Aorta (tissue), 5 donors: ENCODE measurements at regions not wholly inside any gene's neighbourhood (a gene's known extent, or its start where the extent isn't known, plus 50 kb on each side); places are given as distances from the start of the nearest gene placed in this dataset.
"Not testable (repeated sequence)": the region's sequence is repeated elsewhere in the genome, so short reads cannot be mapped to it uniquely, and the experiment has no call there.

Experiments
- ATAC-seq: fragments of 200-7000 bp; cut with Tn5 transposase; one replicate; pipeline ENCODE4 v1.9.1; 2022; ENCODE audit warnings: moderate library complexity; ENCODE audit not compliant: low FRiP score
- DNase-seq, 2 donors: peaks; one replicate each; pipeline ENCODE4 v3.0.0-alpha.2; 2020
- H3K27ac ChIP-seq, 2 donors: one replicate each; pipeline ENCODE4 v1.5.1; 2013; ENCODE audit warnings: low read length in 2 of 2, mild to moderate bottlenecking in 2 of 2, moderate library complexity in 2 of 2, control low read depth in 1 of 2, inconsistent platforms in 1 of 2, low read depth in 1 of 2
- H3K27me3 ChIP-seq, 2 donors: one replicate each; pipeline ENCODE4 v1.6.1; 2013; ENCODE audit warnings: control low read depth in 1 of 2, low read length in 1 of 2, mild to moderate bottlenecking in 1 of 2, moderate library complexity in 1 of 2; ENCODE audit not compliant: insufficient read depth in 2 of 2, control insufficient read depth in 1 of 2
- H3K36me3 ChIP-seq, 2 donors: one replicate each; pipeline ENCODE4 v1.6.1; 2013; ENCODE audit warnings: control low read depth in 1 of 2, low read length in 1 of 2, mild to moderate bottlenecking in 1 of 2; ENCODE audit not compliant: insufficient read depth in 2 of 2, control insufficient read depth in 1 of 2
- H3K4me1 ChIP-seq, 2 donors: one replicate each; pipeline ENCODE4 v1.6.1; 2013; ENCODE audit warnings: low read length in 2 of 2, control low read depth in 1 of 2, mild to moderate bottlenecking in 1 of 2, moderate library complexity in 1 of 2; ENCODE audit not compliant: insufficient read depth in 2 of 2, control insufficient read depth in 1 of 2
- H3K4me3 ChIP-seq, 2 donors: one replicate each; pipeline ENCODE4 v1.5.1; 2013; ENCODE audit warnings: low read length in 2 of 2, control low read depth in 1 of 2, mild to moderate bottlenecking in 1 of 2
- H3K9me3 ChIP-seq: one replicate; pipeline ENCODE4 v1.6.1; 2013; ENCODE audit warnings: mild to moderate bottlenecking, low read length; ENCODE audit not compliant: control insufficient read depth
- WGBS, 2 donors: extraction: QIAGEN DNeasy Blood & Tissue Kit; methylation state at CpG; one replicate each; pipeline ENCODE4 v1.1.7; 2013; 5-methylcytosine and 5-hydroxymethylcytosine counted together
- intact Hi-C, 2 donors: fragments of 100-400 bp; cut with DNase I; formaldehyde crosslinking; loops; one replicate each; pipeline versions ENCODE4 v1.14.2 to v1.15.0; 2022
- donor health status: healthy with polysubstance abuse.
- donor health status: Bipolar disorder and iron deficiency.
- donor health status: DM: no; HTN: no; CAD: no.
- donor health status: DM: no; HTN: no; CAD: no.
- donor health status: DM: yes; HTN: yes; CAD: no.

DNA sequence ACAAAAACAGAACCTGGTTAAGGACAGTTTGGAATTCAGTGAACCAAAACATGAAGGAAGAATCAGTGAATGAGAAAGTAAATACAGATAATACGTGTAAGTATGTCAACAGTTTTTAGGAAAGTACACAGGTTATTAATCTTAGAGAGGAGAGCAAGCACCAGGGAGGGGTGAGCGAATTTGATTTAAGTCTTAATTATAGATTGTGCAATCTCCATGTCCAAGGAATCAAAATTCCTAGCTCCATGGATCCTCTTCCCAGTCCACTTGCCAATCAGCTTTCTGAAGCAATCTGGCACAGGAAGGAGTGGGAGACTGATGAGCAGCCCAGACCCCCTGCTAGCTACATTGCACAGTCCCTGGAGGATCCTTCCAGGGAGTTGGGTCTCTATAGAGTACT is 346.4 kb downstream of the SETD4 start:
- Histone ChIP-seq H3K9me3 (peaks cover 1% of the 10 kb centered on the region), H3K4me1 (no peaks in the 10 kb centered on the region), H3K27ac (no peak overlapping the region), H3K36me3 (no peaks in the 10 kb centered on the region), H3K27me3 (no peaks in the 10 kb centered on the region), H3K4me3 (no peak overlapping the region)
- intact Hi-C loops: no loop called here
- 95 to 96% methylated on average over 2 of the region's 2 CpGs for WGBS, 2 donors
- DNase-seq (no peak), ATAC-seq (no peak)

DNA sequence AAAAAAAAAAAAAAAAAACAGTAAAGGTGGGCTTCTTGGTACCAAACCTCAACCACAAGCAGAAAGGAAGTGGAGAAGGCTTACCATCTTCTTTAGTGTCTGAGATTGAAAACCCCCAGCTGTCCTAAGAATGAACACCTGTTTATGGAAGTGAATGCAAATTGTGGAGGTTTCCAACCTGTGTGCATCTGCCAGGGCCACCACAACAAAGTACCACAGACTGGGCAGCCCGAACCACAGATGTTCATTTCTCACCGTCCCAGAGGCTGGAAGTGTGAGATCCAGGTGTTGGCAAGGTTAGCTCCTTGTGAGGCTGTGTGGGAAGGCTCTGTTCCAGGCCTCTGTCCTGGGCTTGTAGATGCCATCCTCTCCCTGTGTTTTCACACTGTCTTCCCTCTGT is 348.7 kb downstream of the SETD4 start:
- H3K4me1 ChIP-seq: no peaks in the 10 kb centered on the region
- no peaks in the 10 kb centered on the region for H3K27me3 ChIP-seq
- no peak overlapping the region for H3K27ac ChIP-seq
- H3K4me3 ChIP-seq: no peak overlapping the region
- WGBS, 2 donors: 93 to 94% methylated on average over 2 of the region's 2 CpGs
- H3K9me3 ChIP-seq: peaks cover 1% of the 10 kb centered on the region
- intact Hi-C loops: no loop called here
- DNase-seq (no peak), ATAC-seq (no peak)
- no peaks in the 10 kb centered on the region for H3K36me3 ChIP-seq

DNA sequence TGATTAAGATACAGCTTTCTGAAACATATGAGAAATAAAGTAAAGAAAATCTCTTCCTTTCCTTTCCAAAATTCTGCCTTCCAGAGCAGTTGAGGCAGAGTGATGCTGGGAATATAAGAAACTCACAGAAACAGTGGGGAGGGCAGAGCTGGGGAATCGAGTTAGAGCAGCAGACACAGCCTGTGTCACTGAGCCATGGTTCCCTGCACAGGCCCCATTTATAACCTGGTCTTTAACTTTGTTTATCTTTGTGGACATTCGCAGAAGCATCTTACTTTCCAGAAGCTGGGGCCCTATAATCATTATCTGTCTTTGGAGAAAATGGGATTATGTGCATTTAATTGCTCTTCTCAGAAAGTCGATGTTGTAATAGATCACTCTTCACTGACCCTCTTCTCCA is 349.1 kb downstream of the SETD4 start:
- Histone ChIP-seq H3K27me3 (no peaks in the 10 kb centered on the region), H3K4me1 (no peaks in the 10 kb centered on the region), H3K36me3 (no peaks in the 10 kb centered on the region), H3K9me3 (peaks cover 1% of the 10 kb centered on the region), H3K4me3 (no peak overlapping the region), H3K27ac (no peak overlapping the region)
- intact Hi-C loops: no loop called here
- DNase-seq (no peak), ATAC-seq (no peak)
- 85 to 88% methylated on average over 3 of the region's 3 CpGs for WGBS, 2 donors

GRCh38 chr21:35709990-35710389 is 350.3 kb downstream of the SETD4 start:
- H3K27ac ChIP-seq, H3K27me3 ChIP-seq, DNase-seq, H3K9me3 ChIP-seq, H3K4me1 ChIP-seq, intact Hi-C loops, ATAC-seq, H3K36me3 ChIP-seq, H3K4me3 ChIP-seq: not testable (repeated sequence)
- WGBS, 2 donors: 75 to 77% methylated on average over 3 of the region's 3 CpGs

- no peaks in the 10 kb centered on the region for H3K9me3 ChIP-seq
- no peaks in the 10 kb centered on the region for H3K4me1 ChIP-seq
- no peaks in the 10 kb centered on the region for H3K36me3 ChIP-seq
- H3K27ac ChIP-seq: no peak overlapping the region
- ATAC-seq (no peak), DNase-seq (no peak)
- H3K4me3 ChIP-seq: no peak overlapping the region
- intact Hi-C loops: no loop called here
- 92 to 97% methylated on average over 1 of the region's 1 CpG for WGBS, 2 donors
- H3K27me3 ChIP-seq: no peaks in the 10 kb centered on the region
Observed at GRCh38 chr21:35705888-35706287, 354.4 kb downstream of the SETD4 start.

DNA sequence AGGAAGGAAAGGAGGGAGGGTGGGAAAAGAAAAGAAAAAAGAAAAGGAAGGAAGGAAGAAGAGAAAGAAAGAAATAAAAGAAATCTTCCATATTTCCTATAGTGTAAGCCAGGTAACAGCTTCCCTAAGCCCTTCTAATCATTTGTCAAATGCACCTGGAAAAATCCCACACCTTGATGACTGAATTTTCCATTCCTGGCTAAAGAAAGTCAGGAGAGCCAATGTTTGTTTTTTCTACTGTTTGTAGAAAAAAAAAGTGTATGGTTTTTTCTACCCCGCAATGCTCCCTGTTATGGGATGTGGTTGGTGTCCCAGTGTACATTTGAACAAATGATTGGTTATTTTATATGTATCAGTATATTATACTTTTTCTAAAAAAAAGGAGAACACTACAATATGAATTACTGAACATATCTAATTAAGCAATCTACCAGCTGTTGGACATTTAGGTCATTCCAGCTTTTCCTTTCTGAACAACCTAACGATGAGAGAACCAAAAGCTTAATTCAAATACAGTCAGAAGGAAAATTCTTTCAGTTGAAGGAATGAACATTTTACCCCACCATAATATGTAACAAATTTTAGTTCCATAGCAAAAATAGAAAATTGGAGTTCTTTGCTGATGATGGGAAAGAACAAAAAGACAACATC is 355.0 kb downstream of the SETD4 start:
- H3K36me3 ChIP-seq: no peaks in the 10 kb centered on the region
- DNase-seq (no peak), ATAC-seq (no peak)
- no peaks in the 10 kb centered on the region for H3K4me1 ChIP-seq
- H3K9me3 ChIP-seq: no peaks in the 10 kb centered on the region
- no peaks in the 10 kb centered on the region for H3K27me3 ChIP-seq
- intact Hi-C loops: no loop called here
- 91 to 98% methylated on average over 2 of the region's 2 CpGs for WGBS, 2 donors
- H3K27ac ChIP-seq: no peak overlapping the region
- H3K4me3 ChIP-seq: no peak overlapping the region

GRCh38 chr21:35703704-35704103 is 356.6 kb downstream of the SETD4 start:
- H3K27ac ChIP-seq: no peak overlapping the region
- WGBS, 2 donors: 99 to 100% methylated on average over 1 of the region's 1 CpG
- ATAC-seq (no peak), DNase-seq (no peak)
- H3K36me3 ChIP-seq: no peaks in the 10 kb centered on the region
- no peaks in the 10 kb centered on the region for H3K9me3 ChIP-seq
- intact Hi-C loops: no loop called here
- no peaks in the 10 kb centered on the region for H3K4me1 ChIP-seq
- no peak overlapping the region for H3K4me3 ChIP-seq
- H3K27me3 ChIP-seq: no peaks in the 10 kb centered on the region

- intact Hi-C loops: no loop called here
- Histone ChIP-seq H3K9me3 (no peaks in the 10 kb centered on the region), H3K4me1 (peaks cover 0 to 3% of the 10 kb centered on the region in 2 donors), H3K27ac (no peak overlapping the region), H3K4me3 (no peak overlapping the region), H3K36me3 (no peaks in the 10 kb centered on the region), H3K27me3 (no peaks in the 10 kb centered on the region)
- ATAC-seq (no peak), DNase-seq (no peak)
- WGBS, 2 donors: 95 to 97% methylated on average over 3 of the region's 3 CpGs
Observed at GRCh38 chr21:35699361-35699760, 361.0 kb downstream of the SETD4 start.

- intact Hi-C loops: no loop called here
- ATAC-seq: peak; percentile 38
Observed at GRCh38 chr21:35697321-35697808, 363.0 kb downstream of the SETD4 start.

More at GRCh38 chr21:35697321-35697808, 363.0 kb downstream of the SETD4 start:
- no peaks in the 10 kb centered on the region for H3K9me3 ChIP-seq
- H3K4me1 ChIP-seq: peaks cover 0 to 3% of the 10 kb centered on the region in 2 donors
- H3K27me3 ChIP-seq: no peaks in the 10 kb centered on the region
- H3K36me3 ChIP-seq: no peaks in the 10 kb centered on the region
- WGBS, 2 donors: 12 to 14% methylated on average over 3 of the region's 3 CpGs
- no peak overlapping the region for H3K4me3 ChIP-seq
- peak; percentile 81 to 89 for DNase-seq
- no peak overlapping the region for H3K27ac ChIP-seq
